Inflammatory macrophage treated with lipopolysaccharide for 4 hours (primary cell): ENCODE measurements at regions not wholly inside any gene's neighbourhood (a gene's known extent, or its start where the extent isn't known, plus 50 kb on each side); places are given as distances from the start of the nearest gene placed in this dataset.

Experiments used
- DNase-seq: peaks from one replicate; pipeline ENCODE4 v3.0.0-alpha.2; 2020

DNA sequence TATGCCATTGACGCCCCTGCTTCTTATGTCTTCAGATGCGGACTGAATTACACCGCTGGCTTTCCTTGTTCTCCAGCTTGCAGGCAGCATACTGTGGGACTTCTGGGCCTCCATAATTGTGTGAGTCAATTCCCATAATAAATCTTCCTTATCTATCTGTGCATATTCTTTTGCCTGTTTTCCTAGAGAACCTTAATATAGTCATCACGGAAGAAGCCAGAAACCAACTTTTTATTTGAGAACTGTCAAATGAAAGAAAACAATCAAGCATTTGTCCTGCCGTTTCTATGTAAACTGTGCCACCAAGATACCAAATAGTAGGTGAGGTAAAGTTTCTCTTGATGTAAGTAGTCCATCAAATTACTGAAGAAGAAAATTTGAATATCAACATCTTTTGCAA lies 51.8 kb upstream of the B3GALNT1 start:
- DNase-seq, result no peak

DNA sequence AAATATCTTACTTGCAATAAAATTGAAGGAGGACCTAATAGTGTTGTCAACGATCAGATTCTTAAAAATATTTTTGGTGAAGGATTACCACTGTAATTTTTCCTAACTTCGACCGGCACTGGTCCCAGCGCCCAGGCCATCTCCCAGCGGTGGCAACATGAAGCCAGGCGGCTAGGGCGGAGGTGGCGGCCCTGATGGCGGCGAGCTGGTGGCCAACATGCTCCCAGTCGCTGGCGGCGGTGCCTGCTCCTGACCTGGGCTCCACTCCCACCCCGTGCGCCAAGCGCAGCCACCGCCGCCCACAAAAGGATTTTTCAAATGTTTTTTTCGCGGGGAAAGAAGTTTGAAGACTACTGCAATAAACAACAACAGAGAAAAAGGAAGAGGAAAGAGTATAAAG lies 56.5 kb upstream of the B3GALNT1 start:
- DNase-seq, result no peak

DNA sequence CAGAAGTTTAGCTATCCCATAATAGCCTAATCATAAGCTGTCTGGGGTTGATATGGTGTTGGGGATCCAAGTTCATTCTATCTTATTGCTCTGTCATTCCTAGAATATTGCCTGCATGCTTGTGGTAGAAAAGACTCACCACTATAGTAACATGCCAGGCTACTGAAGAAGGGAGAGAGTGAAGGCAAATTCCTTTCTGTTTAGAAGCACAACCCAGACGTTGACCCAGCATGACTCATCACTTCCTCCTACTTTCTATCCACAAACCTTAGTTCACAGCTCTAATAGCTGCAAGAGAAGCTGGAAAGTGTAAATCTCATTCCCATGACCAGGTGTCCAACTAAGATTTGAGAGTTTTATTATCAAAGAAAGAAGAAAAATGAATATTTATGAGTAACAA lies 57.8 kb upstream of the NMD3 start:
- peak; percentile 23 for DNase-seq

DNA sequence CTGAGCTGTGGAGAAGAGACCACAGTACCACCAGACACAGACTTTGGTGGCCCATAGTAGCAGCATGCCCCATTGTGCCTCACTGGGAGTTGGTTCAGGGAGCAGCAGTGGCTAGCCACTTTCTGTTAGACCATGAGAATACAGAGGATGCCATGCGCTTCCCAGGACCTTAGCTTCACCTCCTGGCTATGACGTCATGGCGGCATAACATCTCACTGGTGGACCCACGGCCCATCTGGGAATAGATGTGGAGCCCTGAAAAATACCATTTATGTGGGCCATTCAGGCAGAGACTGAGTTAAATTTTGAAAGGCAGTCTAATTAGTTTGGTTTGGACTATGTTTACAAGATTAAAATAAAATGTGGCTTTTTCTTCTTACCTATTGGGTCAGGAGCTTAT lies 55.1 kb upstream of the NMD3 start:
- DNase-seq, result no peak

DNA sequence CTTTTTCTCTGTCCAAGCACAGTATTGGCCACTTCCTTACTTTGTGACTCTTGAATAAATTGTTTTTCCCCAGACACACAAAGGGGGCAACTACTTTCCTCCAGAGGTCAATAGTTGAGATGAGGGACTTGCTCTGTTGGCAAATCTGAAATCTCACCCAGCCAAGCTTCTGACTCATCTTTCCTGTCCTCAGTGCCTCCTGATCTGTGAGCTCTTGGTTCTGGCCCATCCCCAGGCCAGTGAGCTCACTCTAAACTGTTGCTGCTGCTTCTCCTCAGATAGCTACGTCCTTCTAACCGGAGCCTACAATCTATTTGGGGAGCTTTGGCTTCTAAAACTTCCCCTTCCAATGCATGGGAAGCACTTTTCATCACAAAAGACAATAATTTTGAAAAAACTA lies 50.0 kb upstream of the NMD3 start:
- peak; percentile 68 for DNase-seq
